H1 (cell line): ENCODE measurements at regions not wholly inside any gene's neighbourhood (a gene's known extent, or its start where the extent isn't known, plus 50 kb on each side); places are given as distances from the start of the nearest gene placed in this dataset.

Experiments
- CBX5 ChIP-seq: fragments of 300-800, 300-1000 bp; sonication (generic); IDR thresholded peaks from 2 replicates; pipeline ENCODE4 v1.7.1; 2016; ENCODE audit warnings: antibody characterized with exemption, low read length, low read depth
- CREB1 ChIP-seq: IDR thresholded peaks from 2 replicates; pipeline ENCODE4 v1.6.1; 2012; ENCODE audit warnings: inconsistent platforms
- CTCF ChIP-seq, 3 experiments: IDR thresholded peaks; 1 replicate in 2 of 3; 2 replicates in 1 of 3; pipeline versions ENCODE4 v1.5.1 to v1.6.1; 2011; ENCODE audit warnings: low read length in 3 of 3, mild to moderate bottlenecking in 3 of 3, inconsistent platforms in 2 of 3, low read depth in 1 of 3, moderate library complexity in 1 of 3; ENCODE audit not compliant: insufficient read depth in 1 of 3; ENCODE audit errors: control extremely low read depth in 1 of 3
- EP300 ChIP-seq, 2 experiments: IDR thresholded peaks; 1 replicate in 1 of 2; 2 replicates in 1 of 2; pipeline ENCODE4 v1.6.1; 2011 to 2012; ENCODE audit warnings: low read depth in 2 of 2, low read length in 2 of 2, mild to moderate bottlenecking in 2 of 2, borderline replicate concordance in 1 of 2, inconsistent platforms in 1 of 2, moderate library complexity in 1 of 2
- FOSL1 ChIP-seq: IDR thresholded peaks from 2 replicates; pipeline ENCODE4 v1.6.1; 2011; ENCODE audit warnings: mild to moderate bottlenecking, low read depth, low read length, moderate library complexity; ENCODE audit not compliant: insufficient read depth
- GTF2F1 ChIP-seq: IDR thresholded peaks from 2 replicates; pipeline ENCODE4 v1.6.1; 2012; ENCODE audit warnings: low read depth, low read length, improper control_type of control experiment, borderline replicate concordance
- MAX ChIP-seq: IDR thresholded peaks from 2 replicates; pipeline ENCODE4 v1.6.1; 2012; ENCODE audit warnings: inconsistent platforms
- POLR2A ChIP-seq, 2 experiments: IDR thresholded peaks; 1 replicate in 1 of 2; 2 replicates in 1 of 2; pipeline ENCODE4 v1.6.1; 2011; ENCODE audit warnings: low read depth in 2 of 2, low read length in 2 of 2, mild to moderate bottlenecking in 2 of 2; ENCODE audit errors: control extremely low read depth in 1 of 2
- POLR2AphosphoS5 ChIP-seq: IDR thresholded peaks from 2 replicates; pipeline ENCODE4 v1.6.1; 2011; ENCODE audit warnings: low read depth, low read length
- ZNF274 ChIP-seq: IDR thresholded peaks from 2 replicates; pipeline ENCODE4 v1.7.0; 2012; ENCODE audit warnings: low read length, borderline replicate concordance; ENCODE audit errors: extremely low read depth

GRCh38 chr4:157973297-157973696, 199.5 kb downstream of the GASK1B start:
- TF ChIP-seq POLR2A (IDR thresholded peaks at IDR 0.05; ENCODE audit: control extremely low read depth in 1 of 2, low read depth in 2 of 2, low read length in 2 of 2): no peak
- TF ChIP-seq EP300 (IDR thresholded peaks at IDR 0.05; ENCODE audit: borderline replicate concordance in 1 of 2, low read depth in 2 of 2, low read length in 2 of 2): no peak
- TF ChIP-seq GTF2F1: no peak
- TF ChIP-seq CREB1: no peak
- TF ChIP-seq CTCF (IDR thresholded peaks at IDR 0.05; ENCODE audit: control extremely low read depth in 1 of 3, insufficient read depth in 1 of 3, low read depth in 1 of 3, low read length in 3 of 3): no peak
- TF ChIP-seq CBX5: no peak
- TF ChIP-seq MAX: no peak
- TF ChIP-seq POLR2AphosphoS5: no peak
- TF ChIP-seq ZNF274: no peak
- no peak for TF ChIP-seq FOSL1
